H1 (cell line): ENCODE measurements at regions not wholly inside any gene's neighbourhood (a gene's known extent, or its start where the extent isn't known, plus 50 kb on each side); places are given as distances from the start of the nearest gene placed in this dataset.

Source experiments
- CTCF ChIA-PET: fragments of 300-600 bp; sonication (Branson Sonifier 250); formaldehyde crosslinking; loops from one replicate; lab custom pipeline; 2021; ENCODE audit not compliant: partially characterized antibody; lab: Charles Lee
- POLR2A ChIA-PET: fragments of 300-600 bp; sonication (Branson Sonifier 250); formaldehyde crosslinking; loops from one replicate; lab custom pipeline; 2021; ENCODE audit warnings: inconsistent platforms; ENCODE audit not compliant: partially characterized antibody; lab: Charles Lee
- DNase-seq, 2 experiments: peaks; one replicate each; pipeline versions ENCODE4 v3.0.0 to v3.0.0-alpha.2; 2010 to 2022; ENCODE audit warnings: low spot score in 2 of 2, low read depth in 1 of 2, mixed read lengths in 1 of 2
- FAIRE-seq: peaks from 2 replicates; lab custom pipeline; 2011; peaks lifted over from hg19 to GRCh38; lab: Jason Lieb, UNC
- H2AFZ ChIP-seq: 2 replicates; pipeline ENCODE4 v1.8.1; 2012; ENCODE audit warnings: low read length, inconsistent platforms
- H2AK5ac ChIP-seq: 2 replicates; pipeline ENCODE4 v1.6.1; 2013; ENCODE audit warnings: low read depth, low read length
- H2BK120ac ChIP-seq: replicated peaks from 2 replicates; pipeline ENCODE3; 2013; ENCODE audit warnings: low read depth, low read length, inconsistent platforms
- H2BK12ac ChIP-seq: 2 replicates; pipeline ENCODE4 v1.6.1; 2013; ENCODE audit warnings: low read depth, low read length
- H2BK15ac ChIP-seq: 2 replicates; pipeline ENCODE4 v1.6.1; 2013; ENCODE audit warnings: low read length
- H2BK20ac ChIP-seq: 2 replicates; pipeline ENCODE4 v1.6.1; 2013; ENCODE audit warnings: low read length
- H2BK5ac ChIP-seq: 2 replicates; pipeline ENCODE4 v1.6.1; 2013; ENCODE audit warnings: low read depth, low read length
- H3K14ac ChIP-seq: 2 replicates; pipeline ENCODE4 v1.6.1; 2013; ENCODE audit warnings: inconsistent platforms; ENCODE audit not compliant: insufficient read length
- H3K18ac ChIP-seq: 2 replicates; pipeline ENCODE4 v1.6.1; 2013; ENCODE audit warnings: low read length; ENCODE audit errors: extremely low read depth
- H3K23ac ChIP-seq: 2 replicates; pipeline ENCODE4 v1.6.1; 2013; ENCODE audit warnings: inconsistent platforms; ENCODE audit not compliant: insufficient read length
- H3K23me2 ChIP-seq: 2 replicates; pipeline ENCODE4 v1.6.1; 2013; ENCODE audit warnings: low read depth, low read length
- H3K27ac ChIP-seq: 2 replicates; pipeline ENCODE4 v1.6.1; 2011; ENCODE audit warnings: low read depth, low read length, inconsistent platforms
- H3K27me3 ChIP-seq, 4 experiments: replicated peaks in 1 of 4; 1 replicate in 1 of 4; 2 replicates in 3 of 4; pipeline versions ENCODE4 v1.6.1 to v1.8.1; 2011 to 2013; ENCODE audit warnings: low read length in 3 of 4, mild to moderate bottlenecking in 3 of 4, inconsistent platforms in 2 of 4, mixed read lengths in 2 of 4, moderate library complexity in 1 of 4; ENCODE audit not compliant: control insufficient read depth in 3 of 4, insufficient read depth in 3 of 4; ENCODE audit errors: extremely low read depth in 1 of 4
- H3K36me3 ChIP-seq, 4 experiments: 2 replicates each; pipeline versions ENCODE4 v1.6.1 to v1.8.1; 2011 to 2013; ENCODE audit warnings: mild to moderate bottlenecking in 4 of 4, low read length in 3 of 4, moderate library complexity in 2 of 4, control low read depth in 1 of 4, inconsistent platforms in 1 of 4; ENCODE audit not compliant: insufficient read depth in 4 of 4, control insufficient read depth in 2 of 4
- H3K4ac ChIP-seq: replicated peaks from 2 replicates; pipeline ENCODE3; 2013; ENCODE audit warnings: low read length, low read depth, mixed read lengths, inconsistent platforms; ENCODE audit not compliant: insufficient read length
- H3K4me1 ChIP-seq, 4 experiments: replicated peaks in 1 of 4; 1 replicate in 1 of 4; 2 replicates in 3 of 4; pipeline versions ENCODE4 v1.6.1 to v1.8.1; 2011 to 2013; ENCODE audit warnings: low read length in 3 of 4, inconsistent platforms in 2 of 4, mixed read lengths in 1 of 4; ENCODE audit not compliant: insufficient read depth in 4 of 4, control insufficient read depth in 3 of 4
- H3K4me2 ChIP-seq, 2 experiments: 2 replicates each; pipeline versions ENCODE4 v1.6.1 to v1.8.1; 2011 to 2013; ENCODE audit warnings: low read depth in 2 of 2, low read length in 2 of 2, control low read depth in 1 of 2, inconsistent platforms in 1 of 2, mild to moderate bottlenecking in 1 of 2; ENCODE audit not compliant: insufficient read depth in 1 of 2
- H3K4me3 ChIP-seq, 4 experiments: fragments of 200-600, 300-600 bp in 1 of 4; sonication (generic), shearing (Covaris generic), sonication (Bioruptor Twin) in 1 of 4; 2 replicates each; pipeline versions ENCODE4 v1.5.1 to v1.8.1; 2011 to 2016; ENCODE audit warnings: low read length in 4 of 4, low read depth in 3 of 4, control low read depth in 2 of 4, inconsistent platforms in 2 of 4, mild to moderate bottlenecking in 2 of 4, mixed read lengths in 1 of 4, moderate library complexity in 1 of 4; ENCODE audit not compliant: insufficient read depth in 2 of 4; ENCODE audit errors: extremely low read depth in 1 of 4
- H3K56ac ChIP-seq: replicated peaks from 2 replicates; pipeline ENCODE3; 2013; ENCODE audit warnings: low read depth, mild to moderate bottlenecking, mixed read lengths, low read length, inconsistent platforms; ENCODE audit not compliant: insufficient read length
- H3K79me1 ChIP-seq: 2 replicates; pipeline ENCODE4 v1.6.1; 2013; ENCODE audit warnings: low read depth, low read length, control low read depth
- H3K79me2 ChIP-seq, 2 experiments: 2 replicates each; pipeline versions ENCODE4 v1.6.1 to v1.8.1; 2012 to 2013; ENCODE audit warnings: low read length in 2 of 2, mild to moderate bottlenecking in 2 of 2, inconsistent platforms in 1 of 2; ENCODE audit not compliant: insufficient read depth in 2 of 2, control insufficient read depth in 1 of 2
- H3K9ac ChIP-seq, 4 experiments: replicated peaks in 1 of 4; 1 replicate in 1 of 4; 2 replicates in 3 of 4; pipeline versions ENCODE4 v1.6.1 to v1.8.1; 2011 to 2013; ENCODE audit warnings: low read depth in 3 of 4, low read length in 3 of 4, control low read depth in 2 of 4, mild to moderate bottlenecking in 2 of 4, moderate library complexity in 2 of 4, inconsistent platforms in 1 of 4; ENCODE audit errors: extremely low read depth in 1 of 4
- H3K9me3 ChIP-seq, 2 experiments: 2 replicates each; pipeline versions ENCODE4 v1.6.1 to v1.8.1; 2012 to 2013; ENCODE audit warnings: mild to moderate bottlenecking in 2 of 2, moderate library complexity in 2 of 2, control low read depth in 1 of 2, inconsistent platforms in 1 of 2, low read depth in 1 of 2, low read length in 1 of 2, mixed read lengths in 1 of 2; ENCODE audit not compliant: insufficient read depth in 2 of 2
- H4K20me1 ChIP-seq, 2 experiments: replicated peaks in 1 of 2; 2 replicates each; pipeline versions ENCODE3 to v1.8.1; 2011 to 2013; ENCODE audit warnings: inconsistent platforms in 2 of 2, low read length in 2 of 2, mild to moderate bottlenecking in 1 of 2; ENCODE audit not compliant: insufficient read depth in 2 of 2, control insufficient read depth in 1 of 2
- H4K5ac ChIP-seq: 2 replicates; pipeline ENCODE4 v1.6.1; 2013; ENCODE audit warnings: low read length, low read depth, mixed read lengths, inconsistent platforms; ENCODE audit not compliant: insufficient read length
- H4K8ac ChIP-seq: 2 replicates; pipeline ENCODE4 v1.8.0; 2013; ENCODE audit warnings: mild to moderate bottlenecking, moderate library complexity, low read length, inconsistent platforms; ENCODE audit not compliant: insufficient read depth; ENCODE audit errors: extremely low read depth
- H4K91ac ChIP-seq: replicated peaks from 2 replicates; pipeline ENCODE3; 2013; ENCODE audit warnings: low read length, mixed read lengths, inconsistent platforms; ENCODE audit not compliant: insufficient read length
- EGR1 ChIP-seq: IDR thresholded peaks from 2 replicates; pipeline ENCODE4 v1.6.1; 2011; ENCODE audit warnings: low read depth, low read length, borderline replicate concordance
- JUND ChIP-seq: IDR thresholded peaks from 2 replicates; pipeline ENCODE4 v1.6.1; 2011; ENCODE audit warnings: mild to moderate bottlenecking, improper control_type of control experiment, low read length
- NRF1 ChIP-seq: IDR thresholded peaks from 2 replicates; pipeline ENCODE4 v1.6.1; 2011; ENCODE audit warnings: mild to moderate bottlenecking, low read depth, low read length, improper control_type of control experiment
- PHF8 ChIP-seq: fragments of 200-600 bp; sonication (generic); conservative IDR thresholded peaks from 2 replicates; pipeline ENCODE4 v1.7.1; 2012; ENCODE audit warnings: low read depth, mild to moderate bottlenecking, inconsistent platforms, low read length, moderate library complexity
- SIN3A ChIP-seq, 2 experiments: IDR thresholded peaks in 1 of 2; conservative IDR thresholded peaks in 1 of 2; 2 replicates each; pipeline ENCODE4 v1.6.1; 2011 to 2012; ENCODE audit warnings: low read length in 2 of 2, improper control_type of control experiment in 1 of 2, low read depth in 1 of 2, mild to moderate bottlenecking in 1 of 2
- SP1 ChIP-seq: IDR thresholded peaks from 2 replicates; pipeline ENCODE4 v1.6.1; 2011; ENCODE audit warnings: low read depth, low read length
- SP4 ChIP-seq: IDR thresholded peaks from 2 replicates; pipeline ENCODE4 v1.6.1; 2012; ENCODE audit warnings: low read length, inconsistent platforms
- TBP ChIP-seq: IDR thresholded peaks from 2 replicates; pipeline ENCODE4 v1.6.1; 2011; ENCODE audit warnings: low read depth, low read length, improper control_type of control experiment
- TEAD4 ChIP-seq: IDR thresholded peaks from 2 replicates; pipeline ENCODE4 v1.6.1; 2012; ENCODE audit warnings: low read depth, low read length, inconsistent platforms, mixed read lengths
- WGBS, 2 experiments: shearing (Covaris generic) in 1 of 2; methylation state at CpG; one replicate each; pipeline versions ENCODE4 v1.1.6 to v1.1.7; 2013 to 2015; ENCODE audit warnings: low lambda C conversion rate in 2 of 2, mixed read lengths in 2 of 2, inconsistent platforms in 1 of 2, low coverage in 1 of 2, missing lambda C conversion rate in 1 of 2; ENCODE audit not compliant: insufficient replicate concordance in 2 of 2, insufficient coverage in 1 of 2, insufficient read length in 1 of 2; ENCODE audit errors: extremely low coverage in 1 of 2, missing lambda C conversion rate in 1 of 2; 5-methylcytosine and 5-hydroxymethylcytosine counted together
- TF ChIP-seq, protein P1 (sequence below), 3 experiments: IDR thresholded peaks; 1 replicate in 2 of 3; 2 replicates in 1 of 3; pipeline versions ENCODE4 v1.5.1 to v1.6.1; 2011; ENCODE audit warnings: low read length in 3 of 3, mild to moderate bottlenecking in 3 of 3, inconsistent platforms in 2 of 3, low read depth in 1 of 3, moderate library complexity in 1 of 3; ENCODE audit not compliant: insufficient read depth in 1 of 3; ENCODE audit errors: control extremely low read depth in 1 of 3

DNA sequence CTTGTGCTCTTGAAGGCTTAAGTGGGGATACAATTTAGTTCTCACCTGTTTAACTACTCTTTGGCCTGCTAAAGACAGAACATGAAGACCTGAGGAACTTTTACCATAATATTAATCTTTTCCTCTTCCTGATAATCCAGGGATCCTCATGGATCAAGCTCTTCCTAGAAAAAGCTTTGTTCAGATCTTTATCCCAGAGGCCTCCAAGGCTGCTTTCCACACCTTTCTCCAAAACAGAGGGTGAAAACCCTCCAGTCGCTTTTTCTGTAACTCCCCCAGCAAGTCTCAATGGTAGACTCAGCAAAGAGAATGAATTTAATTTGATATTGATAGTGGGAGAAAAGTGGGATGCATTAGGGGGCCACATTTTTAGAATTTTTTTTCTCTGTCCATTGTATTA, 203.6 kb downstream of the CGGBP1 start:
- Histone ChIP-seq H3K9me3 (no peaks in the 10 kb centered on the region), H3K79me1 (no peaks in the 10 kb centered on the region), H2BK5ac (no peak overlapping the region), H4K91ac (no peak overlapping the region), H2AK5ac (no peak overlapping the region), H2BK12ac (no peak overlapping the region), H3K36me3 (no peaks in the 10 kb centered on the region), H3K27ac (no peak overlapping the region), H3K79me2 (no peaks in the 10 kb centered on the region), H2AFZ (no peak overlapping the region), H3K4ac (no peak overlapping the region), H3K4me2 (no peak overlapping the region), H3K23me2 (no peaks in the 10 kb centered on the region), H3K23ac (no peak overlapping the region), H2BK20ac (no peak overlapping the region), H3K4me1 (no peaks in the 10 kb centered on the region), H3K27me3 (no peaks in the 10 kb centered on the region), H4K5ac (no peak overlapping the region), H2BK15ac (no peak overlapping the region), H2BK120ac (no peak overlapping the region), H3K4me3 (no peak overlapping the region), H4K20me1 (no peaks in the 10 kb centered on the region), H3K56ac (no peak overlapping the region), H4K8ac (no peak overlapping the region), H3K18ac (no peak overlapping the region), H3K9ac (no peak overlapping the region), H3K14ac (no peak overlapping the region)
- FAIRE-seq = no peak
- CTCF ChIA-PET = no interaction called here
- no peak for DNase-seq
- WGBS, 2 experiments = 82% methylated on average over 1 of the region's 1 CpG; no CpG with 5 or more reads in 1 of the 2 experiments
- POLR2A ChIA-PET = no interaction called here
- TF ChIP-seq, protein P1, sequence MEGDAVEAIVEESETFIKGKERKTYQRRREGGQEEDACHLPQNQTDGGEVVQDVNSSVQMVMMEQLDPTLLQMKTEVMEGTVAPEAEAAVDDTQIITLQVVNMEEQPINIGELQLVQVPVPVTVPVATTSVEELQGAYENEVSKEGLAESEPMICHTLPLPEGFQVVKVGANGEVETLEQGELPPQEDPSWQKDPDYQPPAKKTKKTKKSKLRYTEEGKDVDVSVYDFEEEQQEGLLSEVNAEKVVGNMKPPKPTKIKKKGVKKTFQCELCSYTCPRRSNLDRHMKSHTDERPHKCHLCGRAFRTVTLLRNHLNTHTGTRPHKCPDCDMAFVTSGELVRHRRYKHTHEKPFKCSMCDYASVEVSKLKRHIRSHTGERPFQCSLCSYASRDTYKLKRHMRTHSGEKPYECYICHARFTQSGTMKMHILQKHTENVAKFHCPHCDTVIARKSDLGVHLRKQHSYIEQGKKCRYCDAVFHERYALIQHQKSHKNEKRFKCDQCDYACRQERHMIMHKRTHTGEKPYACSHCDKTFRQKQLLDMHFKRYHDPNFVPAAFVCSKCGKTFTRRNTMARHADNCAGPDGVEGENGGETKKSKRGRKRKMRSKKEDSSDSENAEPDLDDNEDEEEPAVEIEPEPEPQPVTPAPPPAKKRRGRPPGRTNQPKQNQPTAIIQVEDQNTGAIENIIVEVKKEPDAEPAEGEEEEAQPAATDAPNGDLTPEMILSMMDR (IDR thresholded peaks at IDR 0.05; ENCODE audit: control extremely low read depth in 1 of 3, insufficient read depth in 1 of 3, low read depth in 1 of 3, low read length in 3 of 3) = no peak
- TF ChIP-seq JUND (no peak), TEAD4 (no peak), SP4 (no peak), TBP (no peak), SP1 (no peak), EGR1 (no peak), PHF8 (no peak), NRF1 (no peak), SIN3A (conservative IDR thresholded peaks at IDR 0.05 in 1 of 2, IDR thresholded peaks at IDR 0.05 in 1 of 2; ENCODE audit: low read depth in 1 of 2, low read length in 2 of 2) (no peak)
